HL-60 (cell line): ENCODE measurements at regions not wholly inside any gene's neighbourhood (a gene's known extent, or its start where the extent isn't known, plus 50 kb on each side); places are given as distances from the start of the nearest gene placed in this dataset.

Source experiments
- DNase-seq, 2 experiments: peaks; one replicate each; pipeline ENCODE4 v3.0.0-alpha.2; 2010 to 2020; ENCODE audit warnings: low read depth in 1 of 2, low spot score in 1 of 2
- H3K27ac ChIP-seq: fragments of 250-450 bp; sonication (Bioruptor Pico); replicated peaks from 2 replicates; pipeline ENCODE4 v1.5.1; 2020; ENCODE audit warnings: mild to moderate bottlenecking, moderate library complexity
- H3K27me3 ChIP-seq: fragments of 250-450 bp; sonication (Bioruptor Pico); 2 replicates; pipeline ENCODE4 v1.5.1; 2021; ENCODE audit warnings: mild to moderate bottlenecking, moderate library complexity; ENCODE audit not compliant: insufficient read depth, poor library complexity, severe bottlenecking
- H3K4me3 ChIP-seq: replicated peaks from 2 replicates; pipeline ENCODE4 v1.5.1; 2011; ENCODE audit warnings: mild to moderate bottlenecking, control low read depth, low read length; ENCODE audit not compliant: insufficient read depth
- GABPA ChIP-seq: IDR thresholded peaks from 2 replicates; pipeline ENCODE4 v1.6.1; 2012; ENCODE audit warnings: low read depth
- POLR2AphosphoS5 ChIP-seq: IDR thresholded peaks from 2 replicates; pipeline ENCODE4 v1.6.1; 2012; ENCODE audit warnings: low read depth
- SPI1 ChIP-seq: IDR thresholded peaks from 2 replicates; pipeline ENCODE4 v1.6.1; 2012; ENCODE audit warnings: low read depth, mild to moderate bottlenecking, borderline replicate concordance
- TF ChIP-seq, protein P1 (sequence below): IDR thresholded peaks from 2 replicates; pipeline ENCODE4 v1.6.1; 2012; ENCODE audit warnings: low read depth; ENCODE audit not compliant: insufficient replicate concordance
- TF ChIP-seq, protein P2 (sequence below): IDR thresholded peaks from one replicate; pipeline ENCODE4 v1.5.1; 2011; ENCODE audit warnings: low read length, control low read depth, inconsistent platforms; ENCODE audit not compliant: insufficient read depth

DNA sequence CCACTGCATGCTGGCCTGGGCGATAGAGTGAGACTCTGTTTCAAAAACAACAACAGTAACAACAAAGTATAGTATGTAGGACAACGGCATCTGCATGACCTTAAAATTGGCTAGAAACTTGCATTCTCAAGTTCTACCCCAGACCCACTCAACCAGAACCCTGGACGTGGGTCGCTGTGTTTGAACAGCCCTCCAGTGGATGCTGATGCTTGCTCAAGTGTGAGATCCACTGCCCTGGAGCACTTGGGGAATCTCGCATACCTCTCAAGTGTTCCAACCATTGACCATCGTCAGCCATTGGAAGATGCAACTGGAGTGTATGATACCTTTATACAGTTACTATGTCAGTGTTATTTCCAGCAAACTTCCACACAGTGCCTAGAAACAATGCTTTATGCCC, 435.9 kb downstream of the DCDC2C start:
- no peak for DNase-seq
- no peaks in the 10 kb centered on the region for H3K27me3 ChIP-seq

DNA sequence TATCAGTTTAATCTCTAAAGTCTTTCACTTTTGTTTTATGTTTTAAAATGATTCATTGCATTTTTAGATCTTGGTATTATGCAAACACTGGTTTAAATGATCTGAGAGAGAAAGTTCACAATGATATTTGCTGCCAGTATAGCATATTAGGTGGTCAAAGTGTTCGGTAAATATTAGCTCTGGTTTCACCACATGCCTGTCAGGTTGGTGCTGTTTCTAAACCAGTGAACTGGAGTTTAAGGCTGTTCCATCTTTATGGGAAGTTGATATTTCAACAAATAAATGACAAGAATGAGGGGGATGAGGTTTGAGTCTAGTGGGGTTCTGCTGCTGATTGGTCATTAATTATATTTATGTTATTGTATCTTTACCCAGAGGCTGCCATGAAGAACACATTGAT, 436.4 kb downstream of the DCDC2C start:
- Histone ChIP-seq H3K27me3 (no peaks in the 10 kb centered on the region), H3K27ac (no peak overlapping the region), H3K4me3 (no peak overlapping the region)
- no peak for DNase-seq
- TF ChIP-seq, protein P1, sequence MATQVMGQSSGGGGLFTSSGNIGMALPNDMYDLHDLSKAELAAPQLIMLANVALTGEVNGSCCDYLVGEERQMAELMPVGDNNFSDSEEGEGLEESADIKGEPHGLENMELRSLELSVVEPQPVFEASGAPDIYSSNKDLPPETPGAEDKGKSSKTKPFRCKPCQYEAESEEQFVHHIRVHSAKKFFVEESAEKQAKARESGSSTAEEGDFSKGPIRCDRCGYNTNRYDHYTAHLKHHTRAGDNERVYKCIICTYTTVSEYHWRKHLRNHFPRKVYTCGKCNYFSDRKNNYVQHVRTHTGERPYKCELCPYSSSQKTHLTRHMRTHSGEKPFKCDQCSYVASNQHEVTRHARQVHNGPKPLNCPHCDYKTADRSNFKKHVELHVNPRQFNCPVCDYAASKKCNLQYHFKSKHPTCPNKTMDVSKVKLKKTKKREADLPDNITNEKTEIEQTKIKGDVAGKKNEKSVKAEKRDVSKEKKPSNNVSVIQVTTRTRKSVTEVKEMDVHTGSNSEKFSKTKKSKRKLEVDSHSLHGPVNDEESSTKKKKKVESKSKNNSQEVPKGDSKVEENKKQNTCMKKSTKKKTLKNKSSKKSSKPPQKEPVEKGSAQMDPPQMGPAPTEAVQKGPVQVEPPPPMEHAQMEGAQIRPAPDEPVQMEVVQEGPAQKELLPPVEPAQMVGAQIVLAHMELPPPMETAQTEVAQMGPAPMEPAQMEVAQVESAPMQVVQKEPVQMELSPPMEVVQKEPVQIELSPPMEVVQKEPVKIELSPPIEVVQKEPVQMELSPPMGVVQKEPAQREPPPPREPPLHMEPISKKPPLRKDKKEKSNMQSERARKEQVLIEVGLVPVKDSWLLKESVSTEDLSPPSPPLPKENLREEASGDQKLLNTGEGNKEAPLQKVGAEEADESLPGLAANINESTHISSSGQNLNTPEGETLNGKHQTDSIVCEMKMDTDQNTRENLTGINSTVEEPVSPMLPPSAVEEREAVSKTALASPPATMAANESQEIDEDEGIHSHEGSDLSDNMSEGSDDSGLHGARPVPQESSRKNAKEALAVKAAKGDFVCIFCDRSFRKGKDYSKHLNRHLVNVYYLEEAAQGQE: no peak
- TF ChIP-seq SPI1: no peak
- TF ChIP-seq, protein P2, sequence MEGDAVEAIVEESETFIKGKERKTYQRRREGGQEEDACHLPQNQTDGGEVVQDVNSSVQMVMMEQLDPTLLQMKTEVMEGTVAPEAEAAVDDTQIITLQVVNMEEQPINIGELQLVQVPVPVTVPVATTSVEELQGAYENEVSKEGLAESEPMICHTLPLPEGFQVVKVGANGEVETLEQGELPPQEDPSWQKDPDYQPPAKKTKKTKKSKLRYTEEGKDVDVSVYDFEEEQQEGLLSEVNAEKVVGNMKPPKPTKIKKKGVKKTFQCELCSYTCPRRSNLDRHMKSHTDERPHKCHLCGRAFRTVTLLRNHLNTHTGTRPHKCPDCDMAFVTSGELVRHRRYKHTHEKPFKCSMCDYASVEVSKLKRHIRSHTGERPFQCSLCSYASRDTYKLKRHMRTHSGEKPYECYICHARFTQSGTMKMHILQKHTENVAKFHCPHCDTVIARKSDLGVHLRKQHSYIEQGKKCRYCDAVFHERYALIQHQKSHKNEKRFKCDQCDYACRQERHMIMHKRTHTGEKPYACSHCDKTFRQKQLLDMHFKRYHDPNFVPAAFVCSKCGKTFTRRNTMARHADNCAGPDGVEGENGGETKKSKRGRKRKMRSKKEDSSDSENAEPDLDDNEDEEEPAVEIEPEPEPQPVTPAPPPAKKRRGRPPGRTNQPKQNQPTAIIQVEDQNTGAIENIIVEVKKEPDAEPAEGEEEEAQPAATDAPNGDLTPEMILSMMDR: no peak

More for the DNA sequence above, 435.9 kb downstream of the DCDC2C start:
- TF ChIP-seq POLR2AphosphoS5 (no peak), GABPA (no peak), SPI1 (no peak)
- TF ChIP-seq, protein P1: no peak
- TF ChIP-seq, protein P2: no peak
- Histone ChIP-seq H3K4me3 (no peak overlapping the region), H3K27ac (no peak overlapping the region)

DNA sequence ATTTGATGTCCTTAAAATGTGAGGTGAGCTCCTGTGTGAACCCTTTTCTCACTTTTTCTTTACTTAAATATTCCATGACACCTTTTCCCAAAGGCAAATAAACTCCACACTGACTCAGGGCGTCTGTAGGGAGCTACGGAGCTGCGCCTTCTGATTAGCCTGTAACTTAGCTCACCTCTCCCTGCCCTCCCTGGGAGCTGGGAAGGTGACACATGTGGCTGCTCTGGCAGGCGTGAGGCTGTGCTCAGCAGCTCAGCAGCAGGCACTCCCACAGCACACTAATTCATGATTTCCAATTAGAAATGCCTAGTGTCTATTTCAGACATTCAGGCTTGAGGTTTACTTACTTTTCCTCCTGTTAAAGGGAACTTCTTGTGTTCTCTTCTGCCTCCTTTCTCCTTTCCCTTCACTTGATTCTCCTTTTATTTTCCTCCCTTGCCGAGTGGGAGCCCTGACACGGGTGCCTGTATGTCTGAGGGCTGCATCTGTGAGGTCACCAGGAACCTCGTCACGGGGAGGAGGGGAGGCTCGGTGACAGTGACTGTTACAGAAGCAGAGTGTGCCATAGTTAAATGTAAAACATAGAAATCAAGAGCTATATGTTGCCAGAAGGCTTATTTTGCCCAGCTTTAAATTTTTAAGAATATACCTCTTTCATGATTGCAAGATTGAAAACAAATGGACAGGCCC, 437.1 kb downstream of the DCDC2C start:
- no peak overlapping the region for H3K27ac ChIP-seq
- TF ChIP-seq POLR2AphosphoS5 (no peak), SPI1 (no peak), GABPA (no peak)
- TF ChIP-seq, protein P1: no peak
- TF ChIP-seq, protein P2: no peak
- H3K4me3 ChIP-seq: no peak overlapping the region
- no peaks in the 10 kb centered on the region for H3K27me3 ChIP-seq
- no peak for DNase-seq
